ENCODE measurements at regions not wholly inside any gene's neighbourhood (a gene's known extent, or its start where the extent isn't known, plus 50 kb on each side); places are given as distances from the start of the nearest gene placed in this dataset.

- TF ChIP-seq TCF7L2 (IDR thresholded peaks at IDR 0.05; ENCODE audit: low read depth, low read length): no peak
- TF ChIP-seq POLR2AphosphoS5 (IDR thresholded peaks at IDR 0.05; ENCODE audit: low read depth, low read length): no peak
- no peak for TF ChIP-seq SIN3A (IDR thresholded peaks at IDR 0.05; ENCODE audit: borderline replicate concordance, insufficient read depth, low read depth, low read length)
- TF ChIP-seq REST (IDR thresholded peaks at IDR 0.05; ENCODE audit: insufficient read depth in 1 of 2, low read depth in 2 of 2, low read length in 1 of 2): no peak
- no peak for TF ChIP-seq CTCF (IDR thresholded peaks at IDR 0.05)
- no peak overlapping the region for H3K27ac ChIP-seq (ENCODE audit: low read length)
- H3K4me1 ChIP-seq (ENCODE audit: control insufficient read depth, insufficient read depth, low read length): no peaks in the 10 kb centered on the region
- ChIA-PET POLR2A (no interaction called here), CTCF (no interaction called here)
- BruUV-seq (replicated peaks): no TSS peak
- intact Hi-C loops (cut with micrococcal nuclease; ENCODE audit: unreplicated experiment) (no loop called here), in situ Hi-C loops (cut with HindIII; ENCODE audit: low pct_unique_long_range_greater_than_20kb, low sequenced_read_pairs) (no loop called here)
- DNase-seq (ENCODE audit: low read depth, low spot score): no peak
- no peaks in the 10 kb centered on the region for H3K9me3 ChIP-seq (ENCODE audit: control insufficient read depth, insufficient read depth, low read depth, low read length)
- ATAC-seq: no peak
- no peak overlapping the region for H3K4me3 ChIP-seq (ENCODE audit: low read depth in 2 of 2, low read length in 2 of 2)
- H3K36me3 ChIP-seq (ENCODE audit: control insufficient read depth, insufficient read depth, low read length): no peaks in the 10 kb centered on the region
- no peaks in the 10 kb centered on the region for H3K27me3 ChIP-seq (ENCODE audit: control insufficient read depth, insufficient read depth, low read length)
These were observed 189.4 kb upstream of the CD96 start for GRCh38 chr3:111352585-111352984.

- Histone ChIP-seq H3K27ac (ENCODE audit: low read length) (no peak overlapping the region), H3K36me3 (ENCODE audit: control insufficient read depth, insufficient read depth, low read length) (no peaks in the 10 kb centered on the region), H3K27me3 (ENCODE audit: control insufficient read depth, insufficient read depth, low read length) (no peaks in the 10 kb centered on the region), H3K4me3 (ENCODE audit: low read depth in 2 of 2, low read length in 2 of 2) (no peak overlapping the region), H3K9me3 (ENCODE audit: control insufficient read depth, insufficient read depth, low read depth, low read length) (no peaks in the 10 kb centered on the region), H3K4me1 (ENCODE audit: control insufficient read depth, insufficient read depth, low read length) (no peaks in the 10 kb centered on the region)
- ATAC-seq (no peak), DNase-seq (ENCODE audit: low read depth, low spot score) (no peak)
- in situ Hi-C loops (cut with HindIII; ENCODE audit: low pct_unique_long_range_greater_than_20kb, low sequenced_read_pairs): no loop called here
- POLR2A ChIA-PET: no interaction called here
- CTCF ChIA-PET: no interaction called here
- intact Hi-C loops (cut with micrococcal nuclease; ENCODE audit: unreplicated experiment): no loop called here
- no TSS peak for BruUV-seq (replicated peaks)
- TF ChIP-seq POLR2AphosphoS5 (IDR thresholded peaks at IDR 0.05; ENCODE audit: low read depth, low read length) (no peak), CTCF (IDR thresholded peaks at IDR 0.05) (no peak), TCF7L2 (IDR thresholded peaks at IDR 0.05; ENCODE audit: low read depth, low read length) (no peak), REST (IDR thresholded peaks at IDR 0.05; ENCODE audit: insufficient read depth in 1 of 2, low read depth in 2 of 2, low read length in 1 of 2) (no peak), SIN3A (IDR thresholded peaks at IDR 0.05; ENCODE audit: borderline replicate concordance, insufficient read depth, low read depth, low read length) (no peak)
These were observed 182.6 kb upstream of the CD96 start for GRCh38 chr3:111359261-111360030.

Measured in Panc1 (cell line).